HG02623 (cell line): ENCODE measurements at regions not wholly inside any gene's neighbourhood (a gene's known extent, or its start where the extent isn't known, plus 50 kb on each side); places are given as distances from the start of the nearest gene placed in this dataset.
"Not testable (repeated sequence)": the region's sequence is repeated elsewhere in the genome, so short reads cannot be mapped to it uniquely, and the experiment has no call there.

ENCODE experiments used
- ATAC-seq: cut with Tn5 transposase; IDR thresholded peaks from one replicate; pipeline ENCODE4 v1.9.1; 2021; ENCODE audit warnings: moderate library complexity; ENCODE audit not compliant: unreplicated experiment

- no peak for ATAC-seq
Measured at GRCh38 chr3:33919312-33920120, 121.1 kb downstream of the PDCD6IP start.

- ATAC-seq = no peak
Measured at GRCh38 chr3:33920511-33920910, 122.1 kb downstream of the PDCD6IP start.

GRCh38 chr3:33921608-33922007 lies 123.2 kb downstream of the PDCD6IP start:
- no peak for ATAC-seq

- no peak for ATAC-seq
Measured at GRCh38 chr3:33926998-33927605, 128.7 kb downstream of the PDCD6IP start.

- ATAC-seq = no peak
Measured at GRCh38 chr3:33929813-33930212, 131.4 kb downstream of the PDCD6IP start.

- no peak for ATAC-seq
Measured at GRCh38 chr3:33931512-33931911, 133.1 kb downstream of the PDCD6IP start.

GRCh38 chr3:33932010-33932764 lies 133.8 kb downstream of the PDCD6IP start:
- ATAC-seq = no peak

- no peak for ATAC-seq
Measured at GRCh38 chr3:33936171-33936920, 137.9 kb downstream of the PDCD6IP start.

- no peak for ATAC-seq
Measured at GRCh38 chr3:33936921-33937525, 138.6 kb downstream of the PDCD6IP start.

GRCh38 chr3:33937628-33938027 lies 139.2 kb downstream of the PDCD6IP start:
- ATAC-seq = no peak

GRCh38 chr3:33940149-33940548 lies 141.7 kb downstream of the PDCD6IP start:
- ATAC-seq = no peak

- ATAC-seq = no peak
Measured at GRCh38 chr3:33940736-33941135, 142.3 kb downstream of the PDCD6IP start.

- ATAC-seq = no peak
Measured at GRCh38 chr3:33941804-33942203, 143.4 kb downstream of the PDCD6IP start.

- no peak for ATAC-seq
Measured at GRCh38 chr3:33942483-33943150, 144.2 kb downstream of the PDCD6IP start.

GRCh38 chr3:33943277-33943676 lies 144.8 kb downstream of the PDCD6IP start:
- no peak for ATAC-seq

GRCh38 chr3:33946612-33947011 lies 148.2 kb downstream of the PDCD6IP start:
- not testable (repeated sequence) for ATAC-seq

GRCh38 chr3:33947272-33948195 lies 149.1 kb downstream of the PDCD6IP start:
- no peak for ATAC-seq

GRCh38 chr3:33949074-33949473 lies 150.6 kb downstream of the PDCD6IP start:
- no peak for ATAC-seq

- no peak for ATAC-seq
Measured at GRCh38 chr3:33954956-33955355, 156.5 kb downstream of the PDCD6IP start.
